DOHH2 (cell line): ENCODE measurements at regions not wholly inside any gene's neighbourhood (a gene's known extent, or its start where the extent isn't known, plus 50 kb on each side); places are given as distances from the start of the nearest gene placed in this dataset.

Experiments used
- H3F3A ChIP-seq: fragments of 200-600 bp; sonication (generic), shearing (Covaris generic); 2 replicates; pipeline ENCODE4 v1.6.0; 2016; ENCODE audit warnings: antibody characterized with exemption, mild to moderate bottlenecking; ENCODE audit not compliant: control insufficient read depth, insufficient read depth
- H3K27ac ChIP-seq: fragments of 200-600 bp; sonication (generic); 2 replicates; pipeline ENCODE4 v1.5.1; 2014; ENCODE audit warnings: low read depth, mild to moderate bottlenecking, low read length, moderate library complexity
- H3K27me3 ChIP-seq: fragments of 200-600 bp; sonication (generic); 2 replicates; pipeline ENCODE4 v1.6.1; 2014; ENCODE audit warnings: mild to moderate bottlenecking, low read length, mixed read lengths; ENCODE audit not compliant: control insufficient read depth
- H3K36me3 ChIP-seq: fragments of 200-600 bp; sonication (generic); 2 replicates; pipeline ENCODE4 v1.6.1; 2014; ENCODE audit warnings: mild to moderate bottlenecking, low read length, moderate library complexity, mixed read lengths; ENCODE audit not compliant: control insufficient read depth
- H3K4me1 ChIP-seq: fragments of 200-600 bp; sonication (generic); 2 replicates; pipeline ENCODE4 v1.6.1; 2014; ENCODE audit warnings: mild to moderate bottlenecking, low read length, mixed read lengths; ENCODE audit not compliant: control insufficient read depth
- H3K4me2 ChIP-seq: fragments of 200-600 bp; sonication (generic); 2 replicates; pipeline ENCODE4 v1.6.0; 2014; ENCODE audit warnings: mild to moderate bottlenecking, low read length, moderate library complexity
- H3K4me3 ChIP-seq: fragments of 200-600 bp; sonication (generic); 2 replicates; pipeline ENCODE4 v1.5.1; 2014; ENCODE audit warnings: mild to moderate bottlenecking, low read length, mixed read lengths
- H3K79me2 ChIP-seq: fragments of 200-600 bp; sonication (generic); 2 replicates; pipeline ENCODE4 v1.6.1; 2014; ENCODE audit warnings: mild to moderate bottlenecking, low read length, mixed read lengths; ENCODE audit not compliant: control insufficient read depth
- H3K9me2 ChIP-seq: fragments of 200-600 bp; sonication (generic); replicated peaks from 2 replicates; pipeline ENCODE4 v1.6.1; 2014; ENCODE audit warnings: mild to moderate bottlenecking, low read length, mixed read lengths; ENCODE audit not compliant: control insufficient read depth
- H3K9me3 ChIP-seq: fragments of 200-600 bp; sonication (generic); 2 replicates; pipeline ENCODE4 v1.6.1; 2014; ENCODE audit warnings: antibody characterized with exemption, low read length, mixed read lengths; ENCODE audit not compliant: control insufficient read depth, insufficient read depth
- H4K20me1 ChIP-seq: fragments of 200-600 bp; sonication (generic); 2 replicates; pipeline ENCODE4 v1.6.0; 2014; ENCODE audit warnings: low read depth, mild to moderate bottlenecking, antibody characterized with exemption, low read length, moderate library complexity; ENCODE audit not compliant: control insufficient read depth, insufficient read depth
- CTCF ChIP-seq: fragments of 200-600 bp; sonication (generic); IDR thresholded peaks from one replicate; pipeline ENCODE4 v1.5.1; 2014; ENCODE audit warnings: antibody characterized with exemption, mild to moderate bottlenecking, low read depth, low read length; ENCODE audit not compliant: poor library complexity, severe bottlenecking
- EZH2phosphoT487 ChIP-seq: fragments of 200-600 bp; sonication (generic); IDR thresholded peaks from 2 replicates; pipeline ENCODE4 v1.6.1; 2017; ENCODE audit warnings: borderline replicate concordance, mild to moderate bottlenecking, antibody characterized with exemption, low read length, moderate library complexity, mixed read lengths

- H3K27ac ChIP-seq = no peak overlapping the region
- TF ChIP-seq CTCF = no peak
- TF ChIP-seq EZH2phosphoT487 = no peak
- no peak overlapping the region for H3K4me3 ChIP-seq
Observed at GRCh38 chr20:57777911-57778310, 68.1 kb upstream of the PMEPA1 start.

GRCh38 chr20:57774951-57775350, 65.1 kb upstream of the PMEPA1 start:
- peaks cover 28% of the 10 kb centered on the region for H3K27me3 ChIP-seq
- no peaks in the 10 kb centered on the region for H3K9me2 ChIP-seq
- no peak overlapping the region for H3K27ac ChIP-seq
- no peak overlapping the region for H3K4me2 ChIP-seq
- H3K36me3 ChIP-seq = no peaks in the 10 kb centered on the region
- H3K9me3 ChIP-seq = no peaks in the 10 kb centered on the region
- no peak overlapping the region for H3K4me3 ChIP-seq
- no peaks in the 10 kb centered on the region for H3K79me2 ChIP-seq
- TF ChIP-seq EZH2phosphoT487 (no peak), CTCF (no peak)
- H3K4me1 ChIP-seq = peaks cover 6% of the 10 kb centered on the region
- H3F3A ChIP-seq = no peaks in the 10 kb centered on the region
- no peaks in the 10 kb centered on the region for H4K20me1 ChIP-seq

More at GRCh38 chr20:57777911-57778310, 68.1 kb upstream of the PMEPA1 start:
- no peaks in the 10 kb centered on the region for H3K79me2 ChIP-seq
- H3K9me3 ChIP-seq = no peaks in the 10 kb centered on the region
- H3K27me3 ChIP-seq = peaks cover 30% of the 10 kb centered on the region
- H3F3A ChIP-seq = no peaks in the 10 kb centered on the region
- H3K9me2 ChIP-seq = no peaks in the 10 kb centered on the region
- no peaks in the 10 kb centered on the region for H4K20me1 ChIP-seq
- no peaks in the 10 kb centered on the region for H3K36me3 ChIP-seq
- H3K4me1 ChIP-seq = peaks cover 6% of the 10 kb centered on the region
- no peak overlapping the region for H3K4me2 ChIP-seq

- H3K9me3 ChIP-seq = no peaks in the 10 kb centered on the region
- H3K27me3 ChIP-seq = peaks cover 31% of the 10 kb centered on the region
- H3K27ac ChIP-seq = no peak overlapping the region
- H3K79me2 ChIP-seq = no peaks in the 10 kb centered on the region
- TF ChIP-seq EZH2phosphoT487 (no peak), CTCF (no peak)
- H3K4me3 ChIP-seq = no peak overlapping the region
- H4K20me1 ChIP-seq = no peaks in the 10 kb centered on the region
- peaks cover 6% of the 10 kb centered on the region for H3K4me1 ChIP-seq
- H3K9me2 ChIP-seq = no peaks in the 10 kb centered on the region
- H3K4me2 ChIP-seq = no peak overlapping the region
- H3F3A ChIP-seq = no peaks in the 10 kb centered on the region
- no peaks in the 10 kb centered on the region for H3K36me3 ChIP-seq
Observed at GRCh38 chr20:57774111-57774880, 64.5 kb upstream of the PMEPA1 start.
